ENCODE measurements at regions not wholly inside any gene's neighbourhood (a gene's known extent, or its start where the extent isn't known, plus 50 kb on each side); places are given as distances from the start of the nearest gene placed in this dataset.

DNA sequence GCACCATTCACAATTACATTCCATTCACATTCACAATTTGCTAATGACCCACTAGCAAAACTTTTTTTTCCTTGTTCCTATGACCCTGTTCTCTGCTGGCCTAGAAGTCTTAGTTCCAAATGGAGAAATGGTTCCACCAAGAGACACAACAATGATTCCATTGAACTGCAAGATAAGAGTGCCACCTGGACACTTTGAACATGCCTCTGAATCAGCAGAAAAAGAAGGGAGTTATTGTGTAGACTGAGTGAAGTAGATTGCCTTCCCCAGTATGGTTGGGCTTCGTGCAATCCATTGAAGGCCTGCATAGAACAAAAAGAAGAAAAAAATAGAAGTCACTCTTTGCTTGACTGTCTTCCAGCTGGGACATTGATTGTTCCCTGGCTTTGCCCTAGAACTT is 133.8 kb upstream of the PMCH start:
- ATAC-seq = peak; percentile 65
- H3K27ac ChIP-seq (ENCODE audit: extremely low read depth, low read depth, low read length) = no peak overlapping the region
- BruUV-seq (replicated peaks) = no TSS peak
- H2AFZ ChIP-seq (ENCODE audit: low read depth, low read length) = no peak overlapping the region
- in situ Hi-C loops (cut with MboI) = no loop called here
- DNase-seq (ENCODE audit: extremely low read depth in 1 of 4, low spot score in 3 of 4) = peak in 1 of 4 experiments; percentile 16
- no peaks in the 10 kb centered on the region for H3K9me1 ChIP-seq (ENCODE audit: control insufficient read depth, insufficient read depth, low read length)
- intact Hi-C loops (cut with micrococcal nuclease) = no loop called here
- WGBS (ENCODE audit: insufficient coverage, low coverage, missing lambda C conversion rate) = 8% methylated on average over 1 of the region's 1 CpG
- TF ChIP-seq MAFG (tag; conservative IDR thresholded peaks at IDR 0.05) (peak; percentile 53), ZNF12 (CRISPR knock-in tag; IDR thresholded peaks at IDR 0.05) (no peak), CREM (IDR thresholded peaks at IDR 0.05; ENCODE audit: low read depth) (no peak), NCOR1 (IDR thresholded peaks at IDR 0.05) (0 out of 2 replicates have a peak, but pooled peaks have one; percentile 18), EHMT2 (IDR thresholded peaks at IDR 0.05) (peak; percentile 76), MTA1 (IDR thresholded peaks at IDR 0.05; ENCODE audit: borderline replicate concordance) (no peak), C11orf30 (IDR thresholded peaks at IDR 0.05; ENCODE audit: low read depth) (peak; percentile 75), HLTF (IDR thresholded peaks at IDR 0.05) (no peak), ATF7 (IDR thresholded peaks at IDR 0.05) (no peak), SOX6 (IDR thresholded peaks at IDR 0.05) (peak; percentile 37; the same call in 1 of the 2 replicates), RAD51 (IDR thresholded peaks at IDR 0.05; ENCODE audit: borderline replicate concordance, low read depth) (no peak), ZNF316 (IDR thresholded peaks at IDR 0.05) (peak; percentile 81), ZSCAN29 (IDR thresholded peaks at IDR 0.05) (no peak), NFE2 (IDR thresholded peaks at IDR 0.05; ENCODE audit: low read depth) (peak; percentile 54), GABPA (tag; conservative IDR thresholded peaks at IDR 0.05; ENCODE audit: low read depth) (no peak), SMAD2 (IDR thresholded peaks at IDR 0.05; ENCODE audit: low read depth, low read length) (no peak), ARID1B (IDR thresholded peaks at IDR 0.05) (0 out of 2 replicates have a peak, but pooled peaks have one; percentile 21), CBFA2T3 (IDR thresholded peaks at IDR 0.05) (peak; percentile 8; the same call in 1 of the 2 replicates), ZNF586 (CRISPR knock-in tag; conservative IDR thresholded peaks at IDR 0.05) (no peak), PHF21A (IDR thresholded peaks at IDR 0.05; ENCODE audit: borderline replicate concordance, low read depth) (no peak), ZNF644 (tag; IDR thresholded peaks at IDR 0.05; ENCODE audit: low read depth) (no peak), L3MBTL2 (IDR thresholded peaks at IDR 0.05) (0 out of 2 replicates have a peak, but pooled peaks have one; percentile 16), MCM3 (IDR thresholded peaks at IDR 0.05) (no peak), MAFK (IDR thresholded peaks at IDR 0.05; ENCODE audit: low read length) (0 out of 2 replicates have a peak, but pooled peaks have one; percentile 9), ZEB2 (IDR thresholded peaks at IDR 0.05) (no peak)
- FAIRE-seq = no peak
- H3K9ac ChIP-seq (ENCODE audit: insufficient read depth in 1 of 2, low read depth in 2 of 2, low read length in 2 of 2) = no peak overlapping the region
- no peaks in the 10 kb centered on the region for H4K20me1 ChIP-seq (replicated peaks; ENCODE audit: control insufficient read depth, insufficient read depth, low read length)
- H3K9me3 ChIP-seq (replicated peaks; ENCODE audit: control insufficient read depth, insufficient read depth, low read depth, low read length) = no peaks in the 10 kb centered on the region
- H3K4me3 ChIP-seq = no peak overlapping the region
- no peaks in the 10 kb centered on the region for H3K27me3 ChIP-seq (ENCODE audit: control insufficient read depth in 2 of 2, insufficient read depth in 2 of 2, low read length in 2 of 2)
- ChIA-PET POLR2A (no interaction called here), CTCF (ENCODE audit: low intra/inter-chr PET ratio) (no interaction called here)
- no peak overlapping the region for H3K4me2 ChIP-seq (ENCODE audit: insufficient read depth, low read length)
- H3K79me2 ChIP-seq (ENCODE audit: control insufficient read depth, insufficient read depth, low read length) = no peaks in the 10 kb centered on the region
- H3K36me3 ChIP-seq (ENCODE audit: control insufficient read depth, insufficient read depth, low read length) = no peaks in the 10 kb centered on the region
- H3K4me1 ChIP-seq (replicated peaks in 1 of 2; ENCODE audit: control insufficient read depth in 2 of 2, insufficient read depth in 2 of 2, low read length in 2 of 2) = peaks cover 0 to 2% of the 10 kb centered on the region in 2 experiments; a peak in 1 of 5 replicates
